BLaER1 (cell line): ENCODE measurements at regions not wholly inside any gene's neighbourhood (a gene's known extent, or its start where the extent isn't known, plus 50 kb on each side); places are given as distances from the start of the nearest gene placed in this dataset.
A peak's percentile ranks its signal among the peaks of the same experiment; 100 is the strongest.

Experiments used
- H3K27ac ChIP-seq: shearing (Covaris generic); formaldehyde crosslinking; 2 replicates; pipeline ENCODE4 v1.8.1; 2022
- H3K27me3 ChIP-seq: shearing (Covaris generic); formaldehyde crosslinking; 2 replicates; pipeline ENCODE4 v1.8.1; 2022
- H3K36me3 ChIP-seq: shearing (Covaris generic); formaldehyde crosslinking; 2 replicates; pipeline ENCODE4 v1.8.1; 2022
- H3K4me1 ChIP-seq: shearing (Covaris generic); formaldehyde crosslinking; 2 replicates; pipeline ENCODE4 v1.8.1; 2022
- H3K4me2 ChIP-seq: shearing (Covaris generic); formaldehyde crosslinking; 2 replicates; pipeline ENCODE4 v1.8.1; 2022
- H3K4me3 ChIP-seq: shearing (Covaris generic); formaldehyde crosslinking; 2 replicates; pipeline ENCODE4 v1.8.1; 2022
- H3K9ac ChIP-seq: shearing (Covaris generic); formaldehyde crosslinking; 2 replicates; pipeline ENCODE4 v1.8.1; 2022
- H3K9me3 ChIP-seq: shearing (Covaris generic); formaldehyde crosslinking; 2 replicates; pipeline ENCODE4 v1.8.1; 2022
- H4K20me1 ChIP-seq: shearing (Covaris generic); formaldehyde crosslinking; 2 replicates; pipeline ENCODE4 v1.8.1; 2022
- Cebpa-rat ChIP-seq: shearing (Covaris generic); IDR thresholded peaks from 2 replicates; pipeline ENCODE4 v1.8.1; 2022

- H3K27ac ChIP-seq, result no peak overlapping the region
- H4K20me1 ChIP-seq, result no peaks in the 10 kb centered on the region
- TF ChIP-seq Cebpa-rat, result no peak
- H3K9me3 ChIP-seq, result peaks cover 12% of the 10 kb centered on the region; the same call in 1 of the 2 replicates
- H3K4me1 ChIP-seq, result no peaks in the 10 kb centered on the region
- H3K27me3 ChIP-seq, result no peaks in the 10 kb centered on the region
- no peak overlapping the region for H3K4me3 ChIP-seq
- H3K9ac ChIP-seq, result no peak overlapping the region
- no peaks in the 10 kb centered on the region for H3K36me3 ChIP-seq
- H3K4me2 ChIP-seq, result no peak overlapping the region
These were observed 57.8 kb upstream of the PLAC8 start for GRCh38 chr4:83172371-83172770.

GRCh38 chr4:83171436-83172039 is 57.0 kb upstream of the PLAC8 start:
- no peak overlapping the region for H3K4me3 ChIP-seq
- H3K36me3 ChIP-seq, result no peaks in the 10 kb centered on the region
- peak overlapping the region; percentile 43; the same call in 1 of the 2 replicates for H3K27ac ChIP-seq
- H3K9me3 ChIP-seq, result peaks cover 12% of the 10 kb centered on the region; the same call in 1 of the 2 replicates
- 0 out of 2 replicates have a peak overlapping the region, but pooled peaks have one; percentile 10 for H3K4me2 ChIP-seq
- no peak for TF ChIP-seq Cebpa-rat
- no peaks in the 10 kb centered on the region for H3K4me1 ChIP-seq
- no peak overlapping the region for H3K9ac ChIP-seq
- H3K27me3 ChIP-seq, result no peaks in the 10 kb centered on the region
- H4K20me1 ChIP-seq, result no peaks in the 10 kb centered on the region

GRCh38 chr4:83170952-83171399 is 56.4 kb upstream of the PLAC8 start:
- Histone ChIP-seq H3K4me2 (0 out of 2 replicates have a peak overlapping the region, but pooled peaks have one; percentile 10), H3K4me3 (no peak overlapping the region), H3K4me1 (no peaks in the 10 kb centered on the region), H3K9me3 (peaks cover 12% of the 10 kb centered on the region; the same call in 1 of the 2 replicates), H4K20me1 (no peaks in the 10 kb centered on the region), H3K9ac (no peak overlapping the region), H3K27ac (peak overlapping the region; percentile 43), H3K27me3 (no peaks in the 10 kb centered on the region), H3K36me3 (no peaks in the 10 kb centered on the region)
- TF ChIP-seq Cebpa-rat, result no peak
